Fibroblast of lung (primary cell): ENCODE measurements at regions not wholly inside any gene's neighbourhood (a gene's known extent, or its start where the extent isn't known, plus 50 kb on each side); places are given as distances from the start of the nearest gene placed in this dataset.

Experiments used
- CTCF ChIP-seq, 2 donors: IDR thresholded peaks in 1 of 2; conservative IDR thresholded peaks in 1 of 2; 1 replicate in 1 of 2; 2 replicates in 1 of 2; pipeline ENCODE4 v1.5.1; 2011 to 2012; ENCODE audit warnings: low read length in 2 of 2, control low read depth in 1 of 2, inconsistent platforms in 1 of 2, low read depth in 1 of 2, mild to moderate bottlenecking in 1 of 2
- EZH2 ChIP-seq: IDR thresholded peaks from 2 replicates; pipeline ENCODE4 v1.5.1; 2012; ENCODE audit warnings: low read length, control low read depth, mild to moderate bottlenecking; ENCODE audit errors: missing control alignments

- TF ChIP-seq CTCF (conservative IDR thresholded peaks at IDR 0.05 in 1 of 2, IDR thresholded peaks at IDR 0.05 in 1 of 2; ENCODE audit: low read depth in 1 of 2, low read length in 2 of 2) (no peak), EZH2 (no peak)
Observed at GRCh38 chr1:208433971-208434370, 189.8 kb upstream of the PLXNA2 start.
